PC-3 (cell line): ENCODE measurements at regions not wholly inside any gene's neighbourhood (a gene's known extent, or its start where the extent isn't known, plus 50 kb on each side); places are given as distances from the start of the nearest gene placed in this dataset.

Experiments
- CTCF ChIP-seq: fragments of 300-600 bp; sonication (generic); conservative IDR thresholded peaks from 2 replicates; pipeline ENCODE4 v1.5.1; 2017; ENCODE audit warnings: antibody characterized with exemption, low read depth, mild to moderate bottlenecking, low read length
- EZH2 ChIP-seq: fragments of 300-600 bp; sonication (generic); IDR thresholded peaks from one replicate; pipeline ENCODE4 v1.6.1; 2017; ENCODE audit warnings: antibody characterized with exemption, mild to moderate bottlenecking, low read length; ENCODE audit not compliant: unreplicated experiment
- EZH2phosphoT487 ChIP-seq: fragments of 300-600 bp; sonication (generic); IDR thresholded peaks from 2 replicates; pipeline ENCODE4 v1.6.1; 2018; ENCODE audit warnings: mild to moderate bottlenecking, antibody characterized with exemption, low read length, borderline replicate concordance

GRCh38 chr20:18983796-18984195 is 170.2 kb downstream of the SCP2D1 start:
- TF ChIP-seq CTCF (no peak), EZH2phosphoT487 (no peak), EZH2 (no peak)
